ENCODE measurements at regions not wholly inside any gene's neighbourhood (a gene's known extent, or its start where the extent isn't known, plus 50 kb on each side); places are given as distances from the start of the nearest gene placed in this dataset.

GRCh38 chr1:187763465-187763864 lies 934.7 kb downstream of the PLA2G4A start:
- Histone ChIP-seq H3K4me1 (ENCODE audit: control insufficient read depth in 2 of 3, insufficient read depth in 2 of 3, low read depth in 1 of 3, low read length in 3 of 3) (no peaks in the 10 kb centered on the region), H3K36me3 (ENCODE audit: control insufficient read depth in 2 of 3, insufficient read depth in 3 of 3, low read length in 3 of 3) (no peaks in the 10 kb centered on the region), H3K27me3 (ENCODE audit: control insufficient read depth, insufficient read depth, low read length) (no peaks in the 10 kb centered on the region), H3K9ac (ENCODE audit: low read length in 3 of 3) (no peak overlapping the region), H3K4me3 (ENCODE audit: low read length in 3 of 3) (no peak overlapping the region), H3K9me3 (ENCODE audit: control insufficient read depth in 2 of 3, insufficient read depth in 1 of 3, low read length in 3 of 3) (no peaks in the 10 kb centered on the region), H3K27ac (ENCODE audit: low read depth in 2 of 2, low read length in 2 of 2) (no peak overlapping the region)
- no peak for DNase-seq
- intact Hi-C loops (cut with DNase I), result no loop called here
- TF ChIP-seq, protein P1, sequence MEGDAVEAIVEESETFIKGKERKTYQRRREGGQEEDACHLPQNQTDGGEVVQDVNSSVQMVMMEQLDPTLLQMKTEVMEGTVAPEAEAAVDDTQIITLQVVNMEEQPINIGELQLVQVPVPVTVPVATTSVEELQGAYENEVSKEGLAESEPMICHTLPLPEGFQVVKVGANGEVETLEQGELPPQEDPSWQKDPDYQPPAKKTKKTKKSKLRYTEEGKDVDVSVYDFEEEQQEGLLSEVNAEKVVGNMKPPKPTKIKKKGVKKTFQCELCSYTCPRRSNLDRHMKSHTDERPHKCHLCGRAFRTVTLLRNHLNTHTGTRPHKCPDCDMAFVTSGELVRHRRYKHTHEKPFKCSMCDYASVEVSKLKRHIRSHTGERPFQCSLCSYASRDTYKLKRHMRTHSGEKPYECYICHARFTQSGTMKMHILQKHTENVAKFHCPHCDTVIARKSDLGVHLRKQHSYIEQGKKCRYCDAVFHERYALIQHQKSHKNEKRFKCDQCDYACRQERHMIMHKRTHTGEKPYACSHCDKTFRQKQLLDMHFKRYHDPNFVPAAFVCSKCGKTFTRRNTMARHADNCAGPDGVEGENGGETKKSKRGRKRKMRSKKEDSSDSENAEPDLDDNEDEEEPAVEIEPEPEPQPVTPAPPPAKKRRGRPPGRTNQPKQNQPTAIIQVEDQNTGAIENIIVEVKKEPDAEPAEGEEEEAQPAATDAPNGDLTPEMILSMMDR (IDR thresholded peaks at IDR 0.05; ENCODE audit: borderline replicate concordance, extremely low read depth, insufficient read depth), result no peak
- FAIRE-seq, result no peak

- Histone ChIP-seq H3K27ac (ENCODE audit: low read depth in 2 of 2, low read length in 2 of 2) (no peak overlapping the region), H3K27me3 (ENCODE audit: control insufficient read depth, insufficient read depth, low read length) (no peaks in the 10 kb centered on the region), H3K36me3 (ENCODE audit: control insufficient read depth in 2 of 3, insufficient read depth in 3 of 3, low read length in 3 of 3) (no peaks in the 10 kb centered on the region), H3K9ac (ENCODE audit: low read length in 3 of 3) (no peak overlapping the region), H3K4me1 (ENCODE audit: control insufficient read depth in 2 of 3, insufficient read depth in 2 of 3, low read depth in 1 of 3, low read length in 3 of 3) (no peaks in the 10 kb centered on the region), H3K4me3 (ENCODE audit: low read length in 3 of 3) (no peak overlapping the region), H3K9me3 (ENCODE audit: control insufficient read depth in 2 of 3, insufficient read depth in 1 of 3, low read length in 3 of 3) (no peaks in the 10 kb centered on the region)
- intact Hi-C loops (cut with DNase I), result no loop called here
- FAIRE-seq, result no peak
- no peak for DNase-seq
- TF ChIP-seq, protein P1 (IDR thresholded peaks at IDR 0.05; ENCODE audit: borderline replicate concordance, extremely low read depth, insufficient read depth), result no peak
Measured at GRCh38 chr1:187763976-187764375, 935.2 kb downstream of the PLA2G4A start.

GRCh38 chr1:187771396-187771795 lies 942.6 kb downstream of the PLA2G4A start:
- intact Hi-C loops (cut with DNase I), result no loop called here
- FAIRE-seq (no peak), DNase-seq (no peak)
- H3K27ac ChIP-seq (ENCODE audit: low read depth in 2 of 2, low read length in 2 of 2), result no peak overlapping the region
- no peaks in the 10 kb centered on the region for H3K27me3 ChIP-seq (ENCODE audit: control insufficient read depth, insufficient read depth, low read length)
- no peaks in the 10 kb centered on the region for H3K36me3 ChIP-seq (ENCODE audit: control insufficient read depth in 2 of 3, insufficient read depth in 3 of 3, low read length in 3 of 3)
- H3K9ac ChIP-seq (ENCODE audit: low read length in 3 of 3), result no peak overlapping the region
- no peaks in the 10 kb centered on the region for H3K4me1 ChIP-seq (ENCODE audit: control insufficient read depth in 2 of 3, insufficient read depth in 2 of 3, low read depth in 1 of 3, low read length in 3 of 3)
- TF ChIP-seq, protein P1 (IDR thresholded peaks at IDR 0.05; ENCODE audit: borderline replicate concordance, extremely low read depth, insufficient read depth), result no peak
- H3K4me3 ChIP-seq (ENCODE audit: low read length in 3 of 3), result no peak overlapping the region
- H3K9me3 ChIP-seq (ENCODE audit: control insufficient read depth in 2 of 3, insufficient read depth in 1 of 3, low read length in 3 of 3), result no peaks in the 10 kb centered on the region

GRCh38 chr1:187773168-187773567 lies 944.4 kb downstream of the PLA2G4A start:
- Histone ChIP-seq H3K9ac (ENCODE audit: low read length in 3 of 3) (no peak overlapping the region), H3K4me1 (ENCODE audit: control insufficient read depth in 2 of 3, insufficient read depth in 2 of 3, low read depth in 1 of 3, low read length in 3 of 3) (no peaks in the 10 kb centered on the region), H3K9me3 (ENCODE audit: control insufficient read depth in 2 of 3, insufficient read depth in 1 of 3, low read length in 3 of 3) (no peaks in the 10 kb centered on the region), H3K4me3 (ENCODE audit: low read length in 3 of 3) (no peak overlapping the region), H3K27me3 (ENCODE audit: control insufficient read depth, insufficient read depth, low read length) (no peaks in the 10 kb centered on the region), H3K36me3 (ENCODE audit: control insufficient read depth in 2 of 3, insufficient read depth in 3 of 3, low read length in 3 of 3) (no peaks in the 10 kb centered on the region), H3K27ac (ENCODE audit: low read depth in 2 of 2, low read length in 2 of 2) (no peak overlapping the region)
- DNase-seq, result no peak
- intact Hi-C loops (cut with DNase I), result no loop called here
- TF ChIP-seq, protein P1 (IDR thresholded peaks at IDR 0.05; ENCODE audit: borderline replicate concordance, extremely low read depth, insufficient read depth), result no peak
- no peak for FAIRE-seq
